ENCODE measurements at regions not wholly inside any gene's neighbourhood (a gene's known extent, or its start where the extent isn't known, plus 50 kb on each side); places are given as distances from the start of the nearest gene placed in this dataset.
A peak's percentile ranks its signal among the peaks of the same experiment; 100 is the strongest.

DNA sequence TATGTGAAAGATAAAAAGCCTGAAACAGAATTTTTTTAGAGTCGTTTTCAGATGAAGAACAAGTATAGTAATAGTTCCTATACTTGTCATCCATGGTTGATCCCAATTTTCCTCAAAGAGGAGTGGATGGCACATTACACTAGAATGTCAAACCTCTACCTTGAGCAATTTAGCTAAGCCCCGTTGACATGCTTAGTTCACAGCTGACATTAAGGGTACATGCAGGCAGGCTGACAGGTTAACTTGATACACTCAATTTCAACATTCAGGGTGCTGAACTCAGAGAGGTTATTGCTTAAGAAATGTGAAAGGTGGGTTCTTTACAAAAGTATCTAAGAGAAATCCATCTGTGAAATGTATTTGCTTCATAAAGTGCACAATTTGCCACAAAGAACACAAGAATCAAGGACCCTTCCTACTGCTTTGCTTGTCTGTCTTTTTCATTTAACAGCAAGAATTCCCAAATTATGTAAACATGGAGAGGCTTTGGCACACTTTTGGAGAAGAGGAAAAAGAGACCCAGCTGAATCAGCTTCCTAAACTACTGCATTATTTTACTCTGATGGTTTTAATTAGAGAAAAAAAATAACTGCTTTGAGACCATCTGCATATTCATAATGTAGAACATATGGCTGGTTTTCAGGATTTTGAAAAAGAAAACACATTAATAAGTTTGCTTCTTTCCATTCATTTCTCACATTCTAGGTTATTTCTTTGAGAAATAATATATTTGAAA, 122.5 kb upstream of the DDIT4L start:
- Mint-ChIP-seq H3K36me3 (ENCODE audit: low read depth, unreplicated experiment) (no peaks in the 10 kb centered on the region), H3K4me1 (ENCODE audit: unreplicated experiment) (peaks cover 14% of the 10 kb centered on the region), H3K9me3 (ENCODE audit: unreplicated experiment) (no peaks in the 10 kb centered on the region), H3K4me3 (ENCODE audit: unreplicated experiment) (no peak overlapping the region), H3K27me3 (ENCODE audit: unreplicated experiment) (no peaks in the 10 kb centered on the region), H3K27ac (ENCODE audit: unreplicated experiment) (no peak overlapping the region)
- DNase-seq (ENCODE audit: low spot score): no peak
- TF ChIP-seq, protein P1, sequence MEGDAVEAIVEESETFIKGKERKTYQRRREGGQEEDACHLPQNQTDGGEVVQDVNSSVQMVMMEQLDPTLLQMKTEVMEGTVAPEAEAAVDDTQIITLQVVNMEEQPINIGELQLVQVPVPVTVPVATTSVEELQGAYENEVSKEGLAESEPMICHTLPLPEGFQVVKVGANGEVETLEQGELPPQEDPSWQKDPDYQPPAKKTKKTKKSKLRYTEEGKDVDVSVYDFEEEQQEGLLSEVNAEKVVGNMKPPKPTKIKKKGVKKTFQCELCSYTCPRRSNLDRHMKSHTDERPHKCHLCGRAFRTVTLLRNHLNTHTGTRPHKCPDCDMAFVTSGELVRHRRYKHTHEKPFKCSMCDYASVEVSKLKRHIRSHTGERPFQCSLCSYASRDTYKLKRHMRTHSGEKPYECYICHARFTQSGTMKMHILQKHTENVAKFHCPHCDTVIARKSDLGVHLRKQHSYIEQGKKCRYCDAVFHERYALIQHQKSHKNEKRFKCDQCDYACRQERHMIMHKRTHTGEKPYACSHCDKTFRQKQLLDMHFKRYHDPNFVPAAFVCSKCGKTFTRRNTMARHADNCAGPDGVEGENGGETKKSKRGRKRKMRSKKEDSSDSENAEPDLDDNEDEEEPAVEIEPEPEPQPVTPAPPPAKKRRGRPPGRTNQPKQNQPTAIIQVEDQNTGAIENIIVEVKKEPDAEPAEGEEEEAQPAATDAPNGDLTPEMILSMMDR (IDR thresholded peaks at IDR 0.05; ENCODE audit: unreplicated experiment): no peak

DNA sequence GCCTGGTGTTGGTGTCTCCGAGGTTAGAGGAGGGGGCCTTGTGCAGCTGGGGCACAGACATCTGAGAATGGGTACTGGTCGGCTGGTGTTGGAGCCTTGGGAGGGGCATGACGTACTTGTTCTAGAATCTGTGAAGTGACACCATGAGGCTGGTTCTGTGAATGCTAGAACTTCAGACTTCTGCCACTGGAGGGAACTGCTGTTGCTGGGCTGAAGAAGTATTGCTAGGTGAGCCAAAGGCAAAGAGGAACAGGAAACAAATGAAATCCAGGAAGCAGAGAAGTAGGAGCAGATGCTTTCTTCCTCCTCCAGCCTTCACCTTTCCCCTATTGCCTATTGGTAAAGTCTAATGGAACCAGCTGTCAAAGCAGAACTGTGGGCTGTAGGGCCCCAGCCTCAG, 120.9 kb upstream of the DDIT4L start:
- no peaks in the 10 kb centered on the region for H3K9me3 Mint-ChIP-seq (ENCODE audit: unreplicated experiment)
- H3K4me3 Mint-ChIP-seq (ENCODE audit: unreplicated experiment): no peak overlapping the region
- H3K4me1 Mint-ChIP-seq (ENCODE audit: unreplicated experiment): peaks cover 14% of the 10 kb centered on the region
- TF ChIP-seq, protein P1 (IDR thresholded peaks at IDR 0.05; ENCODE audit: unreplicated experiment): no peak
- no peak overlapping the region for H3K27ac Mint-ChIP-seq (ENCODE audit: unreplicated experiment)
- DNase-seq (ENCODE audit: low spot score): peak; percentile 6
- H3K27me3 Mint-ChIP-seq (ENCODE audit: unreplicated experiment): no peaks in the 10 kb centered on the region
- no peaks in the 10 kb centered on the region for H3K36me3 Mint-ChIP-seq (ENCODE audit: low read depth, unreplicated experiment)

DNA sequence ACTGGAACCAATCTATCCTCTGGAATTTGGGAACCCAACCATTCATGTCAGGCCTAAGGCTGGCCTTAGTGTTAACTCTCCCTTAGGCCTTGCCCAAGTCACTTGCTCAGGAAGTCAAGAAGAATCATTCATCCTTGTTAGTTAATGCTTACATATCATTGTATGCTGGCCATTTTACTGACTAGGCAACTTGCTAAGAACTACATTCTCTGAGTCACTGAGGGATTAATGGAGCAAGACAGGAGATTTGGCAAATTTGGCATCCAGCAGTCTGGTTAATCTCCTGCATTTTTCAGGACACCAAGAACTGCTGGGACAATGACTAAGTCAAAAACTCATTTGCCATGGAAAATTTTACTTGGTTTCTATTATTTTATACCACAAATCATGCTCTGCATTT, 115.8 kb upstream of the DDIT4L start:
- no peak overlapping the region for H3K27ac Mint-ChIP-seq (ENCODE audit: unreplicated experiment)
- H3K36me3 Mint-ChIP-seq (ENCODE audit: low read depth, unreplicated experiment): no peaks in the 10 kb centered on the region
- no peaks in the 10 kb centered on the region for H3K9me3 Mint-ChIP-seq (ENCODE audit: unreplicated experiment)
- H3K4me3 Mint-ChIP-seq (ENCODE audit: unreplicated experiment): no peak overlapping the region
- no peak for DNase-seq (ENCODE audit: low spot score)
- TF ChIP-seq, protein P1 (IDR thresholded peaks at IDR 0.05; ENCODE audit: unreplicated experiment): no peak
- H3K4me1 Mint-ChIP-seq (ENCODE audit: unreplicated experiment): peaks cover 2% of the 10 kb centered on the region
- H3K27me3 Mint-ChIP-seq (ENCODE audit: unreplicated experiment): peaks cover 3% of the 10 kb centered on the region

DNA sequence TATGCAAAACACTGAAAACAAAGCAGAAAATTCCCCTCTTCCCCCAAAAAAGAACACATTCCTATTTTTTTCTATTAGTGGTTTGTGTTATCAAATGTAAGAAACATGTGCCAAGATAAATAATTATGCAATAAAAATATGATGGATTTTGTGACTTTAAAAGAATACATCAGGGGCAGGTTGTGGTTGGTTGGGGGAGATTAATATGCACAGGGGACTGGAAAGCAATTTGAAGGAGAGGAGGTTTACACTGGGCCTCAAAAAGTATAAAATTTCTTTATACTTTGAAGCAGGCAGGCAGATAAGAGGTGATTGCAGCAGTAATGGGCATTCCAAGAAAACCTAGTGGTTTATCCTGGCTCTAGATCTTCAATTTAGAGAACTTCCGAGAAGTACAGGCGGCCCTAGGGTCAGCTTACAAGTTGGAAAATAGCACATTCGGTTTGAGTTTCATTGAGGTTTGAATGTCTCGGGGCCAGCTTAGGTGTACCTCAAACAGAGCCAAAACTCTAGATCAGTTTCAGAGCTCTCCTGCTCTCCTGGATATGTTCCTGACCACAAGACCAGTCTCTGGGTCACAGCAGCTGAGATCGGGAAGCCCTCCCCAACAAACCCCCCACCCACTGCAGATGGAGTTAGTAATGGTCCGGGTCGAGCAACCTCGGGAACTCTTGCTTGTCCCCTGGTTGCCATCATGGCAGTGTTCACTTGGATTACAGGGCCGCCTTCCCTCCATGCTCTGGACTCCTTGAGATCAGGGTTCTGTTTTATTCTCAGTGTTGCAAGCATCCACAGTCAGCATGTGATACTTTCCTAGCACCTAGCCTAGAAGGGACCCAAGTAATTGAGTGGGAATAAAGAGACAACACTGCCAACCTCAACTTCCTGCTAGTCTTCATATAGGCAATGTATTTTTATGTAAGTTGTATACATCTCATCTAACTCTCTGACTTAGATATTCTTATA, 112.1 kb upstream of the DDIT4L start:
- H3K4me1 Mint-ChIP-seq (ENCODE audit: unreplicated experiment): no peaks in the 10 kb centered on the region

More for the DNA sequence above, 112.1 kb upstream of the DDIT4L start:
- Mint-ChIP-seq H3K4me3 (ENCODE audit: unreplicated experiment) (no peak overlapping the region), H3K36me3 (ENCODE audit: low read depth, unreplicated experiment) (no peaks in the 10 kb centered on the region), H3K27me3 (ENCODE audit: unreplicated experiment) (peaks cover 3% of the 10 kb centered on the region), H3K9me3 (ENCODE audit: unreplicated experiment) (no peaks in the 10 kb centered on the region), H3K27ac (ENCODE audit: unreplicated experiment) (no peak overlapping the region)
- DNase-seq (ENCODE audit: low spot score): no peak
- TF ChIP-seq, protein P1 (IDR thresholded peaks at IDR 0.05; ENCODE audit: unreplicated experiment): no peak
